ENCODE measurements at regions not wholly inside any gene's neighbourhood (a gene's known extent, or its start where the extent isn't known, plus 50 kb on each side); places are given as distances from the start of the nearest gene placed in this dataset.
"Not testable (repeated sequence)": the region's sequence is repeated elsewhere in the genome, so short reads cannot be mapped to it uniquely, and the experiment has no call there.

- not testable (repeated sequence) for TF ChIP-seq CTCF, POLR2A (IDR thresholded peaks at IDR 0.05)
These were observed 517.0 kb downstream of the EBF1 start for GRCh38 chr5:158582669-158583068.
